ENCODE measurements at regions not wholly inside any gene's neighbourhood (a gene's known extent, or its start where the extent isn't known, plus 50 kb on each side); places are given as distances from the start of the nearest gene placed in this dataset.

GRCh38 chr3:66938338-66938963, 59.7 kb upstream of the KBTBD8 start:
- FAIRE-seq: no peak

GRCh38 chr3:66948041-66948440, 50.1 kb upstream of the KBTBD8 start:
- Histone ChIP-seq H3K27ac (ENCODE audit: low read depth in 2 of 2, low read length in 2 of 2) (no peak overlapping the region), H3K4me3 (ENCODE audit: low read length in 3 of 3) (no peak overlapping the region), H3K4me1 (ENCODE audit: control insufficient read depth in 2 of 3, insufficient read depth in 2 of 3, low read depth in 1 of 3, low read length in 3 of 3) (no peaks in the 10 kb centered on the region), H3K9me3 (ENCODE audit: control insufficient read depth in 2 of 3, insufficient read depth in 1 of 3, low read length in 3 of 3) (no peaks in the 10 kb centered on the region), H3K27me3 (ENCODE audit: control insufficient read depth, insufficient read depth, low read length) (no peaks in the 10 kb centered on the region), H3K36me3 (ENCODE audit: control insufficient read depth in 2 of 3, insufficient read depth in 3 of 3, low read length in 3 of 3) (no peaks in the 10 kb centered on the region), H3K9ac (ENCODE audit: low read length in 3 of 3) (no peak overlapping the region)
- intact Hi-C loops (cut with DNase I): no loop called here
- DNase-seq (peak in 1 of 5 donors; percentile 12), FAIRE-seq (no peak)
- TF ChIP-seq CTCF (IDR thresholded peaks at IDR 0.05; ENCODE audit: borderline replicate concordance, extremely low read depth, insufficient read depth): no peak

More at GRCh38 chr3:66938338-66938963, 59.7 kb upstream of the KBTBD8 start:
- H3K27me3 ChIP-seq (ENCODE audit: control insufficient read depth, insufficient read depth, low read length): no peaks in the 10 kb centered on the region
- H3K9me3 ChIP-seq (ENCODE audit: control insufficient read depth in 2 of 3, insufficient read depth in 1 of 3, low read length in 3 of 3): no peaks in the 10 kb centered on the region
- intact Hi-C loops (cut with DNase I): no loop called here
- TF ChIP-seq CTCF (IDR thresholded peaks at IDR 0.05; ENCODE audit: borderline replicate concordance, extremely low read depth, insufficient read depth): peak; percentile 76
- peak in 4 of 5 donors; percentile 43 to 87 (median 72) for DNase-seq
- H3K27ac ChIP-seq (ENCODE audit: low read depth in 2 of 2, low read length in 2 of 2): no peak overlapping the region
- H3K4me3 ChIP-seq (ENCODE audit: low read length in 3 of 3): no peak overlapping the region
- H3K9ac ChIP-seq (ENCODE audit: low read length in 3 of 3): no peak overlapping the region
- no peaks in the 10 kb centered on the region for H3K36me3 ChIP-seq (ENCODE audit: control insufficient read depth in 2 of 3, insufficient read depth in 3 of 3, low read length in 3 of 3)
- no peaks in the 10 kb centered on the region for H3K4me1 ChIP-seq (ENCODE audit: control insufficient read depth in 2 of 3, insufficient read depth in 2 of 3, low read depth in 1 of 3, low read length in 3 of 3)

Data from kidney (tissue), 13 donors.